ENCODE measurements at regions not wholly inside any gene's neighbourhood (a gene's known extent, or its start where the extent isn't known, plus 50 kb on each side); places are given as distances from the start of the nearest gene placed in this dataset.

DNA sequence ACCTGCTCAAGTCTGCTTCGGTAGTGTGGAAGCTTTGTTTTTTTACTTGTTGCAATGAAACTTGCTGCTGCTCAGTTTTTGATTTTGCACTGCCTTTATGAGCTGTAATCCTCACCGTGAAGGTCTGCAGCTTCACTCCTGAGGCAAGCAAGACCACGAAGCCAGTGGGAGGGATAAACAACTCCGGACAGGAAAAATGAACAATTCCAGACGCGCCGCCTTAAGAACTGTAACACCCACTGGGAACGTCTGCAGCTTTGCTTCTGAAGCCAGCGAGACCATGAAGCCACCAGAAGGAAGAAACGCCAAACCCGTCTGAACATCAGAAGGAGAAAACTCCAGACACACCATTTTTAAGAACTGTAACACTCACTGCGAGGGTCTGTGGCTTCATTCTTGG lies 245.7 kb upstream of the REG3G start:
- TF ChIP-seq CTCF (IDR thresholded peaks at IDR 0.05; ENCODE audit: insufficient read depth, low read length) (no peak), POLR2AphosphoS5 (IDR thresholded peaks at IDR 0.05; ENCODE audit: low read depth) (no peak)
- TF ChIP-seq, protein P1, sequence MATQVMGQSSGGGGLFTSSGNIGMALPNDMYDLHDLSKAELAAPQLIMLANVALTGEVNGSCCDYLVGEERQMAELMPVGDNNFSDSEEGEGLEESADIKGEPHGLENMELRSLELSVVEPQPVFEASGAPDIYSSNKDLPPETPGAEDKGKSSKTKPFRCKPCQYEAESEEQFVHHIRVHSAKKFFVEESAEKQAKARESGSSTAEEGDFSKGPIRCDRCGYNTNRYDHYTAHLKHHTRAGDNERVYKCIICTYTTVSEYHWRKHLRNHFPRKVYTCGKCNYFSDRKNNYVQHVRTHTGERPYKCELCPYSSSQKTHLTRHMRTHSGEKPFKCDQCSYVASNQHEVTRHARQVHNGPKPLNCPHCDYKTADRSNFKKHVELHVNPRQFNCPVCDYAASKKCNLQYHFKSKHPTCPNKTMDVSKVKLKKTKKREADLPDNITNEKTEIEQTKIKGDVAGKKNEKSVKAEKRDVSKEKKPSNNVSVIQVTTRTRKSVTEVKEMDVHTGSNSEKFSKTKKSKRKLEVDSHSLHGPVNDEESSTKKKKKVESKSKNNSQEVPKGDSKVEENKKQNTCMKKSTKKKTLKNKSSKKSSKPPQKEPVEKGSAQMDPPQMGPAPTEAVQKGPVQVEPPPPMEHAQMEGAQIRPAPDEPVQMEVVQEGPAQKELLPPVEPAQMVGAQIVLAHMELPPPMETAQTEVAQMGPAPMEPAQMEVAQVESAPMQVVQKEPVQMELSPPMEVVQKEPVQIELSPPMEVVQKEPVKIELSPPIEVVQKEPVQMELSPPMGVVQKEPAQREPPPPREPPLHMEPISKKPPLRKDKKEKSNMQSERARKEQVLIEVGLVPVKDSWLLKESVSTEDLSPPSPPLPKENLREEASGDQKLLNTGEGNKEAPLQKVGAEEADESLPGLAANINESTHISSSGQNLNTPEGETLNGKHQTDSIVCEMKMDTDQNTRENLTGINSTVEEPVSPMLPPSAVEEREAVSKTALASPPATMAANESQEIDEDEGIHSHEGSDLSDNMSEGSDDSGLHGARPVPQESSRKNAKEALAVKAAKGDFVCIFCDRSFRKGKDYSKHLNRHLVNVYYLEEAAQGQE (IDR thresholded peaks at IDR 0.05; ENCODE audit: insufficient replicate concordance, low read depth), result no peak
